ENCODE measurements at regions not wholly inside any gene's neighbourhood (a gene's known extent, or its start where the extent isn't known, plus 50 kb on each side); places are given as distances from the start of the nearest gene placed in this dataset.

DNA sequence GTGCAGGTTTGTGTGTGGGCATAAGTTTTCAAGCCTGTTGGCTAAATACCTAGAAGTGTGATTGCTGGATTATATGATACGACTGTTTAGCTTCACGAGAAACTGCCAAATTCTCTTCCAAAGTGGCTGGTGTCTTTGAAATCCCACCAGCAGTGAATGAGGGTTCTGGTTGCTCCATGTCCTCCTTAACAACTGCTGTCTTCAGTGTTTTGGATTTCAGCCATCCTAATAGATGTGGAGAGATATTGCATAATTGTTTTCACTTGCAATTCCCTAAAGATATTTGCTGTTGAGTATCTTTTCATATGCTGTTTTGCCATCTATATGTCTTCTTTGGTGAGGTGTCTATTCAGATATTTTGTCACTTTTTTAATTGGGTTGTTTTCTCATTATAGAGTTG, 390.5 kb downstream of the ZNF536 start:
- Histone ChIP-seq H2AFZ (ENCODE audit: low read length) (no peak overlapping the region), H3K79me2 (ENCODE audit: control insufficient read depth, insufficient read depth, low read length) (no peaks in the 10 kb centered on the region), H3K36me3 (ENCODE audit: control insufficient read depth, insufficient read depth, low read length) (no peaks in the 10 kb centered on the region), H3K4me1 (ENCODE audit: control insufficient read depth, extremely low read depth, insufficient read depth, low read length) (no peaks in the 10 kb centered on the region), H3K27me3 (ENCODE audit: control insufficient read depth, insufficient read depth, low read length) (no peaks in the 10 kb centered on the region), H3K27ac (ENCODE audit: insufficient read depth, low read length) (no peak overlapping the region), H3K9me3 (ENCODE audit: control insufficient read depth, insufficient read depth, low read depth, low read length) (no peaks in the 10 kb centered on the region), H3K4me2 (ENCODE audit: extremely low read depth, insufficient read depth, low read length) (no peak overlapping the region), H3K9ac (ENCODE audit: insufficient read depth, low read length) (no peak overlapping the region), H3K4me3 (replicated peaks in 1 of 4; ENCODE audit: control extremely low read depth in 1 of 4, insufficient read depth in 1 of 4, low read depth in 3 of 4, low read length in 4 of 4) (no peak overlapping the region), H4K20me1 (ENCODE audit: control insufficient read depth, extremely low read depth, insufficient read depth, low read length) (no peaks in the 10 kb centered on the region)
- TF ChIP-seq EZH2 (IDR thresholded peaks at IDR 0.05; ENCODE audit: low read length, missing control alignments): no peak
- TF ChIP-seq, protein P1, sequence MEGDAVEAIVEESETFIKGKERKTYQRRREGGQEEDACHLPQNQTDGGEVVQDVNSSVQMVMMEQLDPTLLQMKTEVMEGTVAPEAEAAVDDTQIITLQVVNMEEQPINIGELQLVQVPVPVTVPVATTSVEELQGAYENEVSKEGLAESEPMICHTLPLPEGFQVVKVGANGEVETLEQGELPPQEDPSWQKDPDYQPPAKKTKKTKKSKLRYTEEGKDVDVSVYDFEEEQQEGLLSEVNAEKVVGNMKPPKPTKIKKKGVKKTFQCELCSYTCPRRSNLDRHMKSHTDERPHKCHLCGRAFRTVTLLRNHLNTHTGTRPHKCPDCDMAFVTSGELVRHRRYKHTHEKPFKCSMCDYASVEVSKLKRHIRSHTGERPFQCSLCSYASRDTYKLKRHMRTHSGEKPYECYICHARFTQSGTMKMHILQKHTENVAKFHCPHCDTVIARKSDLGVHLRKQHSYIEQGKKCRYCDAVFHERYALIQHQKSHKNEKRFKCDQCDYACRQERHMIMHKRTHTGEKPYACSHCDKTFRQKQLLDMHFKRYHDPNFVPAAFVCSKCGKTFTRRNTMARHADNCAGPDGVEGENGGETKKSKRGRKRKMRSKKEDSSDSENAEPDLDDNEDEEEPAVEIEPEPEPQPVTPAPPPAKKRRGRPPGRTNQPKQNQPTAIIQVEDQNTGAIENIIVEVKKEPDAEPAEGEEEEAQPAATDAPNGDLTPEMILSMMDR (conservative IDR thresholded peaks at IDR 0.05 in 1 of 2, IDR thresholded peaks at IDR 0.05 in 1 of 2; ENCODE audit: low read depth in 1 of 2, low read length in 2 of 2): no peak
- no peak for DNase-seq (ENCODE audit: low read depth in 2 of 2)

DNA sequence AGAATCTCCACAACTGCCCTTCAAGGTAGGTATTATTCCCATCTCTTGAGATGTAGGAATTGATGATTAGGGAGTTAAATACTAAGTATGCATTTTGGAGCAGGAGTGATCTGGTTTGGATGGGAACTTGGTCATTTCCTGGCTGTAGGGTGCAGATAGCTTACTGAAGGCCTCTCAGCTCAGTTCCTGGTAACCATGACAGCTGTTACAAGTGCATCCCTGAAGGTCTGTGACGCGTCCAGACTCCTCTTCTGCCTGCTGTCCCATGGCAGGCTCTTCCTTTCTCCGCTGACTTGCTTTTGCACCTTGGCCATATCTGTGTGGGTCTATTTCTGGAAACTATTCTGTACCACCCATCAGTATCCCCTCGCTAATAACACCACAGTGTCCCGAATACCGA, 387.8 kb downstream of the ZNF536 start:
- Histone ChIP-seq H3K4me2 (ENCODE audit: extremely low read depth, insufficient read depth, low read length) (no peak overlapping the region), H4K20me1 (ENCODE audit: control insufficient read depth, extremely low read depth, insufficient read depth, low read length) (no peaks in the 10 kb centered on the region), H3K9me3 (ENCODE audit: control insufficient read depth, insufficient read depth, low read depth, low read length) (no peaks in the 10 kb centered on the region), H3K36me3 (ENCODE audit: control insufficient read depth, insufficient read depth, low read length) (no peaks in the 10 kb centered on the region), H3K4me1 (ENCODE audit: control insufficient read depth, extremely low read depth, insufficient read depth, low read length) (no peaks in the 10 kb centered on the region), H3K4me3 (replicated peaks in 1 of 4; ENCODE audit: control extremely low read depth in 1 of 4, insufficient read depth in 1 of 4, low read depth in 3 of 4, low read length in 4 of 4) (no peak overlapping the region), H3K27me3 (ENCODE audit: control insufficient read depth, insufficient read depth, low read length) (no peaks in the 10 kb centered on the region), H3K79me2 (ENCODE audit: control insufficient read depth, insufficient read depth, low read length) (no peaks in the 10 kb centered on the region), H2AFZ (ENCODE audit: low read length) (no peak overlapping the region), H3K9ac (ENCODE audit: insufficient read depth, low read length) (no peak overlapping the region), H3K27ac (ENCODE audit: insufficient read depth, low read length) (no peak overlapping the region)
- TF ChIP-seq, protein P1 (conservative IDR thresholded peaks at IDR 0.05 in 1 of 2, IDR thresholded peaks at IDR 0.05 in 1 of 2; ENCODE audit: low read depth in 1 of 2, low read length in 2 of 2): no peak
- DNase-seq (ENCODE audit: low read depth in 2 of 2): no peak

DNA sequence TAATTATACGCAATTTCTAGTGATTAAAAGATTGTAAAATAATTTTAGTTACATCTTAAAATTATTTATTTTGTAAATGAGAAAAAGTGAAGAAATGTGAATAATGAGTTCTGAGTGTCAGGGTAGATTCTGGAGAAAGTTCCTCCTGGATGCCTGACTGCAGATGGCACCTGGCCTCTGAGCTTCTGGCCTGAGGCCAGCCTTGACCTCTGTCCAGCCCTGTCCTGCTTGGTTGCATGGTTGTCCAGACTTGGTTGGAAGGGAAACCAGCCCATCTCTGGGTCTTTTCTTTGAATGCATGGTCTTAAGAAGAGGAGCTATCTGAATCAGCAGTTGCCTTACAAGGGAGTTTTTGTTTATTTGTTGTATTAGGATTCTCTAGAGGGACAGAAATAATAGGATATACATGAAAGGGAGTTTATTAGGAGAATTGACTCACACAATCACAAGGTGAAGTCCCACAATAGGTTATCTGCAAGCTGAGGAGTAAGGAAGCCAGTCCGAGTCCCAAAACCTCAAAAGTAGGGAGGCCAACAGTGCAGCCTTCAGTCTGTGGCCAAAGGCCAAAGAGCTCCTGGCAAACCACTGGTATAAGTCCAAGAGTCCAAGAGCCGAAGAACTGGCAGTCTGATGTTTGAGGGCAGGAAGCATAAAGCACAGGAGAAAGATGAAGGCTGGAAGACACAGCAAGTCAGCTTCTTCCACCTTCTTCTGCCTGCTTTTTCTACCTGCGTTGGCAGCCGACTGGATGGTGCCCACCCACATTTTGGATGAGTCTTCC, 385.8 kb downstream of the ZNF536 start:
- Histone ChIP-seq H3K36me3 (ENCODE audit: control insufficient read depth, insufficient read depth, low read length) (no peaks in the 10 kb centered on the region), H4K20me1 (ENCODE audit: control insufficient read depth, extremely low read depth, insufficient read depth, low read length) (no peaks in the 10 kb centered on the region), H3K27ac (ENCODE audit: insufficient read depth, low read length) (no peak overlapping the region), H3K4me2 (ENCODE audit: extremely low read depth, insufficient read depth, low read length) (no peak overlapping the region), H3K4me1 (ENCODE audit: control insufficient read depth, extremely low read depth, insufficient read depth, low read length) (no peaks in the 10 kb centered on the region), H3K27me3 (ENCODE audit: control insufficient read depth, insufficient read depth, low read length) (no peaks in the 10 kb centered on the region), H3K9me3 (ENCODE audit: control insufficient read depth, insufficient read depth, low read depth, low read length) (no peaks in the 10 kb centered on the region), H3K4me3 (replicated peaks in 1 of 4; ENCODE audit: control extremely low read depth in 1 of 4, insufficient read depth in 1 of 4, low read depth in 3 of 4, low read length in 4 of 4) (no peak overlapping the region), H2AFZ (ENCODE audit: low read length) (no peak overlapping the region), H3K79me2 (ENCODE audit: control insufficient read depth, insufficient read depth, low read length) (no peaks in the 10 kb centered on the region), H3K9ac (ENCODE audit: insufficient read depth, low read length) (no peak overlapping the region)
- no peak for DNase-seq (ENCODE audit: low read depth in 2 of 2)
- TF ChIP-seq, protein P1 (conservative IDR thresholded peaks at IDR 0.05 in 1 of 2, IDR thresholded peaks at IDR 0.05 in 1 of 2; ENCODE audit: low read depth in 1 of 2, low read length in 2 of 2): no peak
- TF ChIP-seq EZH2 (IDR thresholded peaks at IDR 0.05; ENCODE audit: low read length, missing control alignments): no peak

All from fibroblast of lung (primary cell).